Stimulated activated CD4-positive, alpha-beta T cell treated with anti-CD3 and anti-CD28 coated beads, TNF-alpha, amount 100 ng/mL, for 48 hours (primary cell): ENCODE measurements at regions not wholly inside any gene's neighbourhood (a gene's known extent, or its start where the extent isn't known, plus 50 kb on each side); places are given as distances from the start of the nearest gene placed in this dataset.
"Not testable (repeated sequence)": the region's sequence is repeated elsewhere in the genome, so short reads cannot be mapped to it uniquely, and the experiment has no call there.

Experiments
- DNase-seq, 3 donors: peaks; one replicate each; pipeline ENCODE4 v3.0.0-alpha.2; 2020; ENCODE audit warnings: low read depth in 3 of 3

GRCh38 chrX:905848-906566 is 275.4 kb downstream of the SHOX start:
- no peak for DNase-seq

DNA sequence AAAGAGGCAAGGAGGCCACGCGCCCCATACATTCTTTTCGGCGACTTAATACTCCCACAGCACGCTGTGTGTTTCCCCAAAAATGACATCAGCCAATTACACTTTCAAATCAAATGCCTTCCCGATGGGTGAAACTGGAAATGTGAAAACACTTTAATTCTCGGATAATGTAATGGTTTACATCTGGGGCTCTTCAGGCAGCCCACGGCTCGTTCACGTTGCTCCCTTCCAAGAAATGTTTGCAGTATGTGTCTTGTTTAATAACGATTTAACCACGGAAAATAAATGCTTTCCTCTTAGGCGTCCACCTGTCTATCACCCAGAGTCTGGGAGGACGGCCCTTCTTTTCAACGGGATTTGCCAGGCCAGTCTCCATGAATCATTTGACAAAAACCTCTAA is 272.5 kb downstream of the SHOX start:
- no peak for DNase-seq

GRCh38 chrX:896256-896655 is 265.7 kb downstream of the SHOX start:
- no peak for DNase-seq

- DNase-seq, result no peak
Measured at GRCh38 chrX:889966-890651, 259.5 kb downstream of the SHOX start.

DNA sequence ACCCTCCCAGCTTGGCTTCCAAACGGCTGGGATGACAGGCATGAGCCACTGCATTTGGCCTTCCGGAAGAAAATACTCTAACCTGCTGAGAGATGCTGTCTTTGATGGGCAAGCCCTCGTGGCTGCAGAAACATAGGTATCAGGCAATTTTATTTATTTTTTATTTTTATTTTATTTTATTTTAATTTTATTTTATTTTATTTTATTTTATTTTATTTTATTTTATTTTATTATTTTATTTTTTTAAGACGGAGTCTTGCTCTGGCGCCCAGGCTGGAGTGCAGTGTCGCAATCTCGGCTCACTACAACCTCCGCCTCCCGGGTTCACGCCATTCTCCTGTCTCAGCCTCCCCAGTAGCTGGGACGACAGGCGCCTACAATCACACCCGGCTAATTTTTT is 257.1 kb downstream of the SHOX start:
- DNase-seq, result not testable (repeated sequence)

- DNase-seq, result no peak
Measured at GRCh38 chrX:883588-883987, 253.0 kb downstream of the SHOX start.

DNA sequence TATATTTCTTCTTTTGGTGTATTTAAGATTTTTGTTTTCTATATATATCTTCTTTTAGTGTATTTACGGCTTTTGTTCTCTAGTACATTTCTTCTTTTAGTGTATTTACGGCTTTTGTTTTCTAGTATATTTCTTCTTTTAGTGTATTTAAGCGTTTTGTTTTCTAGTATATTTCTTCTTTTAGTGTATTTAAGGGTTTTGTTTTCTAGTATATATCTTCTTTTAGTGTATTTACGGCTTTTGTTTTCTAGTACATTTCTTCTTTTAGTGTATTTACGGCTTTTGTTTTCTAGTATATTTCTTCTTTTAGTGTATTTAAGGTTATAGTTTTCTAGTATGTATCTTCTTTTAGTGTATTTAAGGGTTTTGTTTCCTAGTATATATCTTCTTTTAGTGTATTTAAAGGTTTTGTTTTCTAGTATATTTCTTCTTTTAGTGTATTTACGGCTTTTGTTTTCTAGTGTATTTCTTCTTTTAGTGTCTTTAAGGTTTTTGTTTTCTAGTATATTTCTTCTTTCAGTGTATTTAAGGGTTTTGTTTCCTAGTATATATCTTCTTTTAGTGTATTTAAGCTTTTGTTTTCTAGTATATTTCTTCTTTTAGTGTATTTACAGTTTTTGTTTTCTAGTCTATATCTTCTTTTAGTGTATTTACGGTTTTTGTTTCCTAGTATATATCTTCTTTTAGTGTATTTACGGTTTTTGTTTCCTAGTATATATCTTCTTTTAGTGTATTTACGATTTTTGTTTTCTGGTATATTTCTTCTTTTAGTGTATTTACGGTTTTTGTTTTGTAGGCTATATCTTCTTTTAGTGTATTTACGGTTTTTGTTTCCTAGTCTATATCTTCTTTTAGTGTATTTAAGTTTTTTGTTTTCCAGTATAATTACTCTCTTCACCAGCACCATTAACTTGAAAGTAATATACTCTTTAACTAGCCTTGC is 249.4 kb downstream of the SHOX start:
- DNase-seq, result not testable (repeated sequence)

DNA sequence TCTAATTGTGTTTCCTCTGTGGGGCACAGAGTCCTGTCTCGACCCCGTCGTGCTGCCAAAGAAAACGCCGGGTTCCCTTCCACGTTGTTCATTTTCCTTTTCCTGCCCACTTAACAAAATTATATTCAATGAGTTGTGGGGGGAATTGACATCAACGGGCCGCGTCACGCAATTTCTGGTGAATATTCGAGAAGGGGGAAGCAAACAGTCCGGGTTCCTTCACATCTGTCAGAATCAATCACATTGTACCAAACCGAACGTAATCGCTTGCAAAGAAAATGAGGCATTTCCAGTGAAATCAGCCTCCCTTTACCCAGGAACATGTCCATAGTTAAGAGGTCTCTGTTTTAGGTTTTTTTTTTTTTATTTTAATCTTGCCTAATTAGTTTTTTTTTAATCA is 243.5 kb downstream of the SHOX start:
- no peak for DNase-seq

DNA sequence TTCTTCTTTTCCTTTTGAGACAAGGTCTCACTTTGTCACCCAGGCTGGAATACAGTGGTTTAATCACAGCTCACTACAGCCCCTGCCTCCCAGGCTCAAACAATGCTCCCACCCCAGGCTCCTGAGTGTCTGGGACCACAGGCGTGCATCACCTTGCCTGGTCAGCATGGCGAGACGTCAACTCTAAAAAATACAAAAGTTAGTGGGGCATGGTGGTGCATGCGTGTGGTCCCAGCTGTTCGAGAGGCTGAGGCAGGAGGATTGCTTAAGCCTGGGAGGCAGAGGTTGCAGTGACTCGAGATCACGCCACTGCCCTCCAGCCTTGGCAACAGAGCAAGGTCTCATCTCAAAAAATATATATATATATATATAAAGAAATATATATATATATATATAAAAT is 242.4 kb downstream of the SHOX start:
- DNase-seq, result no peak

GRCh38 chrX:872090-872489 is 241.5 kb downstream of the SHOX start:
- no peak for DNase-seq

GRCh38 chrX:871626-872025 is 241.0 kb downstream of the SHOX start:
- no peak for DNase-seq

DNA sequence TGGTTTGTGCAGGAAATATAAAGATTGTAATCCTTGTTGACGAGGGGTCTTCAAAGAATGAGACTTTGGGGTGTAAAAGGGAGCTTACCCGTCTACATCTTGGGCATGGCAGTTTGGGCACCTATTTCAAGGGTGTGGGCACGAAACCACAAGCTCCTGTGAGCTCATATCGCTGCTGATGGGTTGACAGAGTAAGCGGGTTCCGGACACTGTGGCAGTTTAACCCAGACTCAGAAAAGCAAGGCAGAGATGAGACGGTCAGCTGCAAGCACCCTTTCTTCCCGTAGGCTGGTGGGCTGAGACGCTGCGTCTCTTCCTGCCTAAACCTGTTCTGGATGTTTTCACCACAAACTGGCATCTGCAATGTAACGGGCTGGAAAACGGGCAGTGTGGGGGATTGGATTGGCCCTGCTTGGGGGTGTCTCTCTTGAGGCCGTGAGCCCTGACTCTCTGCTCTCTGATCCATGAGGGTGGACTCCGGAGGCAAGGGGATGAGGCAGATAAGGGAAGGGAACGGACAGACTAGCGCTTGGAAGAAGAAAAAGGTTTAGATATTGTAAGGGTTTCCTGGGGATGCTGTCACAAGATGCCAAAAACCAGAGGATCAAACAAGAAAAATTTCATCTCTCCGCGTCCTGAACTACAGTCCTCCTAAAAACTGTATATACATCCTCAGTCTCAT is 237.5 kb downstream of the SHOX start:
- DNase-seq, result no peak

DNA sequence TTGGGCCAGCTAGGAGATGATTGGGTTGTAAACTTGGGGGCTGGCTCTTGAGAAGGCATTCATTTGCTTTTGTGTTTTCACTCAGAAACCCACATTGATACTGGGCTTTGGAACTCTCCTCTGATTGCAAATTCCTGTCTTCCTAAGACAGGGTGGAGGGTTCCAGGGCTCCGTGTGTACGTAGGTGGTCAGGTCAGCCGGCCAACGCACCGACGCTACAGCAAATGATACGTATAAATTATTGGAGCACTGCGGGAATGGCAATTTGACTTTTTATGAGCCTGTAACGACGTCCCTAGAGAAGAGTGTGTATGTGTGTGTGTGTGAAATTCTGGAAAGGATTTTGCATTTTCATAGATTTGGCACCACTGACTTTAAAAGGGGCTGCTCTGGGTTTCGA is 236.9 kb downstream of the SHOX start:
- no peak for DNase-seq

DNA sequence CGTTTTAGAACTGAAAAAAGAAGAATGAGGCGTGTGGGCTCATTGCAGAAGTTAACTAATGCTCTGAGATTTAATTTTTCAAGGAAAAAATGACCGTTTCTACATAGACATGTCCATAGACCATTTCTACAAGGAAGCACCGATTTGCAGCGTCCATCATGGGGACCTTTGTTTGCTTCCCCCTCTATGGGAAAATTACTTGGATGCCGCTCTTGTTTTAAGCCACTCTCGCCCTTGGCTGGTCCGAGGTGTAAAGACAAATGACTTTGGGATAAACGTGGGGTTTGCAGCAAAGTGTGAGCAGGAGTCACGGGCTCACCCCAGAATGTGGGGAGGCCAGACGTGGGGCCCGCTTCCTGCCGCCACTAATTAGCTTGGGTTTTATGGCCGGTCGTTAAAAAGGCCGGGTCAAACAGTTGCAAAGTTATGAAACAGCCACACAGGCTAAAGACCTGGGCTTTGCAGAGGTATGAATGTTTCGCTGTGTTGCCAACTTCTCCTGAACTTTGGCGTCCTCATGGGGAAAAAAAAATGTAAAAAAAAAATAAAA is 235.9 kb downstream of the SHOX start:
- DNase-seq, result no peak

DNA sequence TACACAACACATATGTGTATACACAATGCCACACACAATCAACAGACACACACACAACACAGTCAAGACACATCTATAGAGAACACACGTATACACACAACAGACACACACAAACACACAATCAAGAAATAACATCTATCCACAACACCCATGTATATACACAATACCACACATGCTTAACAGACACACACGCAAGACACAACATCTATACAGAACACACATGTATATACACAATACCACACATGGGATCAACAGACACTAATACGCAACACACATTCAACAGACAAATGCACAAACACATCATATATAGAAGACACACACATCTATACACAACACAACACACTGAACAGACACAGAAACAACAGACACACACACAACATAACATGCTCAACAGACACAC is 234.8 kb downstream of the SHOX start:
- no peak for DNase-seq

GRCh38 chrX:861921-862320 is 231.3 kb downstream of the SHOX start:
- DNase-seq, result no peak

DNA sequence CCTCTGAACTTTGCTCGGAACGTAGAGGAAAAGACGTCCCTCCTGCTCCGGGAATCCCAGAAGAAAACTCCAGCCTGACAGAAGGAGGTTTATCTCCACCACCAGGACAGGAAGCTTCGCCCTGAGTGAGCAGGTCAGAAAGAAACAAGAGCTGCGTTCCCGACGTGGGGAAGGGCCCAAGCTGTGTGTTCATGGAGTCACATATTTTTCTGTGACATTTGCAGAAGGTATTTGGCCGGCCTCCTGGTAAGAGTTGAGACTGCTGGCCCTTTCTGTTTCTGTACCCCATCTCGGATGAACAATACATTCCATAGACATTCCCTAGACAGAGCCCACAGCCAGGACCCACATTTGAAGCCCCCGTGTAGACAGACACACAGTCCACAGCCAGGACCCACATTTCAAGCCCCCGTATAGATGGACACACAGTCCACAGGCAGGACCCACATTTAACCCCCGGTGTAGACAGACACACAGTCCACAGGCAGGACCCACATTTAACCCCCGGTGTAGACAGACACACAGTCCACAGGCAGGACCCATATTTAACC is 230.8 kb downstream of the SHOX start:
- DNase-seq, result no peak

- DNase-seq, result no peak
Measured at GRCh38 chrX:859329-859728, 228.7 kb downstream of the SHOX start.

- DNase-seq, result no peak
Measured at GRCh38 chrX:858542-859078, 228.0 kb downstream of the SHOX start.

GRCh38 chrX:857376-857775 is 226.8 kb downstream of the SHOX start:
- DNase-seq, result no peak
